Naive thymus-derived CD4-positive, alpha-beta T cell (primary cell): ENCODE measurements at regions not wholly inside any gene's neighbourhood (a gene's known extent, or its start where the extent isn't known, plus 50 kb on each side); places are given as distances from the start of the nearest gene placed in this dataset.
A peak's percentile ranks its signal among the peaks of the same experiment; 100 is the strongest.
"Not testable (repeated sequence)": the region's sequence is repeated elsewhere in the genome, so short reads cannot be mapped to it uniquely, and the experiment has no call there.

Source experiments
- ATAC-seq: fragments of 150-1000 bp; cut with Tn5 transposase; 2 replicates; pipeline ENCODE4 v1.10.0; 2021; ENCODE audit warnings: mild to moderate bottlenecking, moderate library complexity
- CTCF ChIA-PET: fragments of 350-600 bp; sonication (Branson Sonifier 250); formaldehyde crosslinking; loops from one replicate; lab custom pipeline; 2021; ENCODE audit warnings: antibody characterized with exemption; lab: Charles Lee
- POLR2A ChIA-PET: fragments of 350-600 bp; sonication (Branson Sonifier 250); formaldehyde crosslinking; loops from one replicate; lab custom pipeline; 2021; ENCODE audit warnings: antibody characterized with exemption, inconsistent platforms; lab: Charles Lee
- DNase-seq, 9 donors: peaks; one replicate each; pipeline versions ENCODE4 v3.0.0 to v3.0.0-alpha.2; 2020 to 2022; ENCODE audit warnings: mixed read lengths in 1 of 9
- H3K27ac ChIP-seq: one replicate; pipeline ENCODE4 v1.7.0; 2013; ENCODE audit warnings: mild to moderate bottlenecking, low read depth, low read length, moderate library complexity
- H3K27me3 ChIP-seq, 2 donors: one replicate each; pipeline ENCODE4 v1.7.0; 2013; ENCODE audit warnings: low read length in 2 of 2, mild to moderate bottlenecking in 2 of 2, moderate library complexity in 2 of 2; ENCODE audit not compliant: control insufficient read depth in 2 of 2, insufficient read depth in 2 of 2
- H3K36me3 ChIP-seq, 3 experiments: 1 replicate in 2 of 3; 2 replicates in 1 of 3; pipeline ENCODE4 v1.7.0; 2013; ENCODE audit warnings: low read length in 3 of 3, mild to moderate bottlenecking in 3 of 3, moderate library complexity in 1 of 3; ENCODE audit not compliant: insufficient read depth in 3 of 3, control insufficient read depth in 2 of 3
- H3K4me1 ChIP-seq, 2 donors: one replicate each; pipeline ENCODE4 v1.7.0; 2013; ENCODE audit warnings: low read length in 2 of 2, mild to moderate bottlenecking in 2 of 2, moderate library complexity in 1 of 2; ENCODE audit not compliant: control insufficient read depth in 2 of 2, insufficient read depth in 2 of 2
- H3K4me3 ChIP-seq: 2 replicates; pipeline ENCODE4 v1.7.0; 2013; ENCODE audit warnings: mild to moderate bottlenecking, low read length
- H3K9me3 ChIP-seq, 3 experiments: 1 replicate in 2 of 3; 2 replicates in 1 of 3; pipeline ENCODE4 v1.7.0; 2013; ENCODE audit warnings: low read length in 3 of 3; ENCODE audit not compliant: control insufficient read depth in 2 of 3
- H3K27ac Mint-ChIP-seq, 9 donors: one replicate each; pipeline ENCODE4 v1.8.0; 2020 to 2022; ENCODE audit warnings: mixed read lengths in 9 of 9, mild to moderate bottlenecking in 8 of 9, moderate library complexity in 5 of 9, inconsistent platforms in 2 of 9
- H3K27me3 Mint-ChIP-seq, 5 donors: one replicate each; pipeline ENCODE4 v1.8.0; 2021 to 2022; ENCODE audit warnings: mixed read lengths in 5 of 5, mild to moderate bottlenecking in 1 of 5
- H3K36me3 Mint-ChIP-seq, 5 donors: one replicate each; pipeline ENCODE4 v1.8.0; 2020 to 2022; ENCODE audit warnings: mixed read lengths in 5 of 5, mild to moderate bottlenecking in 3 of 5, inconsistent platforms in 1 of 5
- H3K4me1 Mint-ChIP-seq, 7 donors: one replicate each; pipeline ENCODE4 v1.8.0; 2020 to 2022; ENCODE audit warnings: mixed read lengths in 7 of 7, mild to moderate bottlenecking in 3 of 7, inconsistent platforms in 1 of 7
- H3K4me3 Mint-ChIP-seq, 10 donors: one replicate each; pipeline ENCODE4 v1.8.0; 2020 to 2022; ENCODE audit warnings: mild to moderate bottlenecking in 10 of 10, mixed read lengths in 10 of 10, moderate library complexity in 6 of 10, inconsistent platforms in 2 of 10
- H3K9me3 Mint-ChIP-seq, 11 donors: one replicate each; pipeline ENCODE4 v1.8.0; 2020 to 2022; ENCODE audit warnings: mixed read lengths in 11 of 11, mild to moderate bottlenecking in 4 of 11, inconsistent platforms in 1 of 11, moderate library complexity in 1 of 11
- intact Hi-C, 2 donors: fragments of 100-400 bp; cut with micrococcal nuclease; formaldehyde crosslinking; loops; one replicate each; pipeline ENCODE4 v1.15.1; 2023

DNA sequence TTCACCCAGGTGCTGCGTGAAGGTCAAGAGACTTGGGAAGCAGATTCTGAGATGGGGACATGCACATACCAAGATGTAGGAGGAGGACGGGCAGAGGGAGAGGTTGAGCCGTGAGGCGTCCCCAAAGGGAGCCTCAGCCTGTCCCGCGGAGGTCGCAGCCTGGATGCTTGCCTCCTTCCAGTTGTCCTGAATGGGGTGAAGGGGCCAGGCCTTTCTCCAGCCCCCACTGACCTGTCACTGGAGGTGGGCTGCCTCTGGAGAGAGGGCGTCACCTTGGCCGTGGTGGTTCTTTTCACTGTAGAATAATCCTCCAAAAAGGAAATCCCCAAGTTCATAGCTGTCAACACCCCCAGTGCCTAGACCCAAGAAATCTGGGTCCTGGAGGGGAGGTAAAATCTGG lies 283.0 kb upstream of the VSTM2A start:
- Mint-ChIP-seq H3K9me3 (peaks cover 0 to 44% (median 6%) of the 10 kb centered on the region in 11 donors), H3K4me3 (no peak overlapping the region), H3K27ac (no peak overlapping the region), H3K4me1 (no peaks in the 10 kb centered on the region), H3K27me3 (no peaks in the 10 kb centered on the region), H3K36me3 (no peaks in the 10 kb centered on the region)
- no peak overlapping the region for H3K4me3 ChIP-seq
- no peaks in the 10 kb centered on the region for H3K27me3 ChIP-seq
- H3K27ac ChIP-seq, result no peak overlapping the region
- no peaks in the 10 kb centered on the region for H3K9me3 ChIP-seq
- DNase-seq (no peak), ATAC-seq (no peak)
- CTCF ChIA-PET, result no interaction called here
- H3K36me3 ChIP-seq, result no peaks in the 10 kb centered on the region
- POLR2A ChIA-PET, result no interaction called here
- no peaks in the 10 kb centered on the region for H3K4me1 ChIP-seq
- intact Hi-C loops, result no loop called here

DNA sequence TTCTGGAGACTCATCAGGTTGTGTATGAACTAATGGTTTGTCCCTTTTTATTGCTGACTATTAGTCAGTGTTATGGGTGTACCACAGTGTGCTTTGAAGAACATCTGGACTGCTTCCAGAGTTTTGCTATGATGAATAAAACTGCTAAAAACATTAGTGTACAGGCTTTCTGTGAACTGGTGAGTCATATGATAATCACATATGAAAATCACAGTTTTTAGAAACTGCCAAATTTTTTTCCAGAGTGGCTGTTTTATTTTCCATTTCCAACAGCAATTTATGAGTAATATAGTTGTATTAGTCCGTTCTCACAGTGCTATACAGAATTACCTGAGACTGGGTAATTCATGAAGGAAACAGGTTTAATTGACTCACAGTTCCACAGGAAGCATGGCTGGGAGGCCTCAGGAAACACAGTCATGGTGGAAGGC lies 281.2 kb upstream of the VSTM2A start:
- no peak overlapping the region for H3K4me3 Mint-ChIP-seq
- H3K36me3 Mint-ChIP-seq, result no peaks in the 10 kb centered on the region
- intact Hi-C loops, result no loop called here
- no peak overlapping the region for H3K27ac Mint-ChIP-seq
- ChIA-PET CTCF (no interaction called here), POLR2A (no interaction called here)
- ATAC-seq (no peak), DNase-seq (no peak)
- Histone ChIP-seq H3K27me3 (no peaks in the 10 kb centered on the region), H3K9me3 (no peaks in the 10 kb centered on the region), H3K36me3 (no peaks in the 10 kb centered on the region), H3K27ac (no peak overlapping the region), H3K4me1 (no peaks in the 10 kb centered on the region), H3K4me3 (no peak overlapping the region)
- H3K4me1 Mint-ChIP-seq, result no peaks in the 10 kb centered on the region
- H3K9me3 Mint-ChIP-seq, result peaks cover 0 to 46% (median 10%) of the 10 kb centered on the region in 11 donors
- H3K27me3 Mint-ChIP-seq, result no peaks in the 10 kb centered on the region

DNA sequence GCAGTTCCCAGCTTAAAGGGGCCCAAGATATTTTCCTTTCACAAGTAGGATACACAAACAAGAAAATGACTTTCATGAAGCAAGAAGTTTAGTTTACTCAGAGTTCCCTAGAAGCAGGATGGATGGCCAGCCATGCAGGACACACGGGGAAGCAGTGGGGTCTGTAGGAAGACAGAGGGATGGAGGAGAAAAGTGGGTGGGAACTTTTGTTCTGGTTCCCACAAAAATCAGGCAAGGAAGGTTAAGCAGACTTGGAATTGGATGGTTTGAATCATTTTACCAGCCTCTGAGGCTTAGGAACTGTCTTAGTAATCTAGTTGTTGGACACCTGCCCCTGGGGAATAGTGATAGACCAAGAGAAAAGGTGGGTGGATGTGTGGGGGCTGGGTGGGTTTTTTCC lies 263.3 kb upstream of the VSTM2A start:
- H3K4me3 ChIP-seq, result no peak overlapping the region
- ChIA-PET CTCF (no interaction called here), POLR2A (no interaction called here)
- H3K4me1 ChIP-seq, result no peaks in the 10 kb centered on the region
- Mint-ChIP-seq H3K4me1 (no peaks in the 10 kb centered on the region), H3K27me3 (no peaks in the 10 kb centered on the region), H3K36me3 (no peaks in the 10 kb centered on the region), H3K9me3 (peaks cover 7 to 37% (median 22%) of the 10 kb centered on the region in 11 donors), H3K4me3 (no peak overlapping the region), H3K27ac (peak overlapping the region in 1 of 9 donors; percentile 12)
- DNase-seq (no peak), ATAC-seq (no peak)
- no peaks in the 10 kb centered on the region for H3K27me3 ChIP-seq
- peaks cover 0 to 6% (median 0%) of the 10 kb centered on the region in 3 experiments for H3K9me3 ChIP-seq
- no peak overlapping the region for H3K27ac ChIP-seq
- H3K36me3 ChIP-seq, result no peaks in the 10 kb centered on the region
- intact Hi-C loops, result no loop called here

DNA sequence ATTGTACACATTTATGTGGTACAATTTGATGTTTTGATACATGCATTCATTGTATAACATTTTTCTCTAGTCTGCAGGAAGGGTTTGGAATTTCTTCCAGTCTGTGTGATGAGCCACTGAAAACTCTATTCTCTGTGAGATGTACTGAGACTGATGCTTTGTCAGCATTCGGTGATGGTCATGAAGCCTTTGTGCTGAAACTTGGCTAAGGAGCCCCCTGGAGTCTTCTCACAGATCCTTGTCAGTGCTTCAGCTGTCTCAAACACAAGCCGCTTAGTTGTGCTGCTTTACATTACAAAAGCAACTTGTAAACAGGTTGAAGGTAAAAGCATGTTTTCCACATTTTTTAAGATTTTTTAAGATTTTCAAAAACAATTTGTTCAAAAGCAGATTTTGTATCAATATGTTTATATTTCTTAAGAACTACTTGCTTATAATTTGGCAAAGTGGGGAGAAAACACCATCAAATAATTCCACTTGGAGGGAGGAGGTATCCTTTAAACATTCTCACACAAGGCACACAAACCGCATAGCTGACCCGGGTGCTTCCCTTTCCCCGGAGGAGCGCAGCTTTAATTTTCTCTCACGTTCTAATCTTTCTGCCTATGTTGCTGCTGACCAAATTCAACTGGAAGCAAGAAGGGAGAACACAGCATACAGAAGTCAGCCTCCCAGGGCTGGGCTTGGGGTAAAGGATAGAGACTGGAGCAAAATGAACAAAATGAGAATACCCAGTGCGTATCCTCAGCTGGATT lies 249.8 kb upstream of the VSTM2A start:
- intact Hi-C loops, result no loop called here
- Mint-ChIP-seq H3K4me1 (no peaks in the 10 kb centered on the region), H3K9me3 (peaks cover 2 to 39% (median 11%) of the 10 kb centered on the region in 11 donors), H3K27ac (no peak overlapping the region), H3K36me3 (peaks cover 0 to 6% (median 0%) of the 10 kb centered on the region in 5 donors), H3K4me3 (no peak overlapping the region), H3K27me3 (no peaks in the 10 kb centered on the region)
- Histone ChIP-seq H3K36me3 (no peaks in the 10 kb centered on the region), H3K4me1 (no peaks in the 10 kb centered on the region), H3K4me3 (no peak overlapping the region), H3K9me3 (no peaks in the 10 kb centered on the region), H3K27ac (no peak overlapping the region), H3K27me3 (no peaks in the 10 kb centered on the region)
- DNase-seq, result no peak
- ChIA-PET CTCF (no interaction called here), POLR2A (no interaction called here)
- ATAC-seq, result no peak

DNA sequence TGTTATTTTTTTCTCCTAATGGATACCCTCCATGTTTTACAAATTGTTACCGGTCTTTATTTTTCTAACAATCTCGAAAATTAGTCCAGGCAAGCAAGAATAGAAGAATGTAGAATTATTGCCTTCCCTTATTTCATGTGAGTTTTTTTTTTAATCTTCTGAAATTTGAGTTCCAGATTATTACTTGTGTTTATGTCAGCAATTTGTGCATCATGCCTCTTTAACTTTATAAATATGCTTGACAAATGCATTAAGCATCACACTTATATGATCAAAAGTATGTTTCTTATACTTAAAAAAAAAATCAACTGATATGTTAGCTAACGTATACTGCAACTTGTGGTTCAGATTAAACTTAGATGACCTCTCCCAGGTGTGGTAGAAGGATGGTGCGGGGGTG lies 242.7 kb upstream of the VSTM2A start:
- intact Hi-C loops, result no loop called here
- CTCF ChIA-PET, result no interaction called here
- peaks cover 0 to 5% (median 0%) of the 10 kb centered on the region in 3 experiments for H3K9me3 ChIP-seq

DNA sequence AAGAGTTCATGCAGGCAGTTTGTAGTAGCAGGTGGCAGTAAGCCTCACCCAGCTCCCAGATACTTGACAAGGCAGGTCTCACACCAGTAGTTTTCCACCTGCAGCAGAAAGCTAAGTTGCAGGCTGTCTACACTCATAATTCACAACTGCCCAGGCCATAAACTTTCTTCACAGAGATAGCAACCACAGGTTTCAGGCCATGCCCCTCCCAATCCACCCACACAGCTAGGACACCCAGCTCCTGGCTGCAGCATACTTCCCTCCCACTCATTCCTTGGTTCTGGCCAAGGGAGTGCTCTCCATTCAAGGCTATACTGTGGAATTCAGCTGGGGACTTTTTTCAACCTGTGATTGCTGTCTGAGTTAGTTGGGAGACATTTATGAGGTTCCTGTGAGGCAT lies 226.2 kb upstream of the VSTM2A start:
- H3K36me3 Mint-ChIP-seq, result not testable (repeated sequence)

More for the DNA sequence above, 242.7 kb upstream of the VSTM2A start:
- peaks cover 4 to 38% (median 14%) of the 10 kb centered on the region in 11 donors for H3K9me3 Mint-ChIP-seq
- POLR2A ChIA-PET, result no interaction called here
- no peak overlapping the region for H3K27ac Mint-ChIP-seq
- H3K27ac ChIP-seq, result no peak overlapping the region
- ATAC-seq (no peak), DNase-seq (no peak)
- no peaks in the 10 kb centered on the region for H3K36me3 ChIP-seq
- H3K4me1 Mint-ChIP-seq, result no peaks in the 10 kb centered on the region
- no peak overlapping the region for H3K4me3 ChIP-seq
- H3K27me3 Mint-ChIP-seq, result no peaks in the 10 kb centered on the region
- H3K4me1 ChIP-seq, result no peaks in the 10 kb centered on the region
- H3K27me3 ChIP-seq, result no peaks in the 10 kb centered on the region
- no peak overlapping the region for H3K4me3 Mint-ChIP-seq
- no peaks in the 10 kb centered on the region for H3K36me3 Mint-ChIP-seq

DNA sequence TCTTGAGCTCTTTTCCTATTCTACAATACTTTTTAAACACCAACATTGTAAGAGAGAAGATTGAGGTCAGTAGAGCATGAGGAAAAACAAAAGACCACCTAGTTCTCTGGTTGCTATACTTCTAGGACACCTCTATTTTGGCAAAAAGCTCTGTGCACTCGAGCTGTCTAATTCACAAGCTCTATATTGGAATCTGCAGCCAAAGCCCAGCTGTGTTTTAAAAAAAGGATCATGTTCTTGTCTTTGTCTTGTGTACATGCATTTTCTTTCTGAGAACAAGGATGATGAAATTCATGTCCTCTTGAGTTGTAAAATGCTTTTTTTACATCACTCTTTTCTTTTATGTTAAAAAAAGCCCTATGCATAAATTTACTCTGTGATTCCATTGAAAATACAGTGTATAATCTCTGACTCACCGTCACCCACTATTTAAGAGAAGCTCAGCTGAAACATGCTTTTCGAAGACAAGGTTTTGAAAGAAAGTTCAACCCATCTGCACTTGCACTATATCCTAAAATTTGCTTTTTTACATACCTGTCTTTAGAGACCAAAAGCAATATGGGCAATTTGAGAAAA lies 215.5 kb upstream of the VSTM2A start:
- POLR2A ChIA-PET, result no interaction called here
- no peaks in the 10 kb centered on the region for H3K9me3 ChIP-seq
- DNase-seq (no peak), ATAC-seq (no peak)
- H3K27me3 ChIP-seq, result no peaks in the 10 kb centered on the region
- no peaks in the 10 kb centered on the region for H3K36me3 ChIP-seq
- H3K4me3 Mint-ChIP-seq, result no peak overlapping the region
- H3K27ac ChIP-seq, result no peak overlapping the region
- CTCF ChIA-PET, result no interaction called here
- no peaks in the 10 kb centered on the region for H3K4me1 Mint-ChIP-seq
- H3K4me1 ChIP-seq, result no peaks in the 10 kb centered on the region
- peaks cover 0 to 30% (median 13%) of the 10 kb centered on the region in 11 donors for H3K9me3 Mint-ChIP-seq
- intact Hi-C loops, result no loop called here
- H3K4me3 ChIP-seq, result no peak overlapping the region
- H3K27me3 Mint-ChIP-seq, result no peaks in the 10 kb centered on the region
- no peak overlapping the region for H3K27ac Mint-ChIP-seq
- no peaks in the 10 kb centered on the region for H3K36me3 Mint-ChIP-seq

More for the DNA sequence above, 226.2 kb upstream of the VSTM2A start:
- ATAC-seq, H3K4me3 ChIP-seq, H3K4me1 Mint-ChIP-seq, H3K27ac ChIP-seq, H3K27me3 ChIP-seq, H3K27me3 Mint-ChIP-seq, POLR2A ChIA-PET, H3K4me3 Mint-ChIP-seq, CTCF ChIA-PET, H3K27ac Mint-ChIP-seq, H3K9me3 Mint-ChIP-seq, H3K36me3 ChIP-seq, intact Hi-C loops, H3K4me1 ChIP-seq, H3K9me3 ChIP-seq, DNase-seq: not testable (repeated sequence)
